HK-2 (cell line): ENCODE measurements at regions not wholly inside any gene's neighbourhood (a gene's known extent, or its start where the extent isn't known, plus 50 kb on each side); places are given as distances from the start of the nearest gene placed in this dataset.

Experiments used
- DNase-seq: peaks from one replicate; pipeline ENCODE4 v3.0.0-alpha.2; 2018; ENCODE audit not compliant: unreplicated experiment

GRCh38 chr6:23228439-23229024 is 659.2 kb downstream of the HDGFL1 start:
- no peak for DNase-seq

GRCh38 chr6:23243854-23244253 is 674.5 kb downstream of the HDGFL1 start:
- no peak for DNase-seq

- no peak for DNase-seq
Measured at GRCh38 chr6:23244300-23244699, 674.9 kb downstream of the HDGFL1 start.

- DNase-seq = no peak
Measured at GRCh38 chr6:23245572-23245971, 676.2 kb downstream of the HDGFL1 start.

- DNase-seq = no peak
Measured at GRCh38 chr6:23246896-23247295, 677.5 kb downstream of the HDGFL1 start.

- no peak for DNase-seq
Measured at GRCh38 chr6:23250556-23250955, 681.2 kb downstream of the HDGFL1 start.

- no peak for DNase-seq
Measured at GRCh38 chr6:23262864-23263263, 693.5 kb downstream of the HDGFL1 start.

GRCh38 chr6:23265270-23265669 is 695.9 kb downstream of the HDGFL1 start:
- DNase-seq = no peak

- DNase-seq = no peak
Measured at GRCh38 chr6:23266536-23266935, 697.2 kb downstream of the HDGFL1 start.

GRCh38 chr6:23267651-23268050 is 698.3 kb downstream of the HDGFL1 start:
- DNase-seq = no peak

GRCh38 chr6:23268348-23268747 is 699.0 kb downstream of the HDGFL1 start:
- no peak for DNase-seq

GRCh38 chr6:23269436-23269835 is 700.1 kb downstream of the HDGFL1 start:
- DNase-seq = no peak

GRCh38 chr6:23272536-23272935 is 703.2 kb downstream of the HDGFL1 start:
- DNase-seq = no peak

- DNase-seq = no peak
Measured at GRCh38 chr6:23277521-23278179, 708.3 kb downstream of the HDGFL1 start.

GRCh38 chr6:23278180-23278532 is 708.8 kb downstream of the HDGFL1 start:
- no peak for DNase-seq

GRCh38 chr6:23280437-23280836 is 711.1 kb downstream of the HDGFL1 start:
- no peak for DNase-seq

- DNase-seq = no peak
Measured at GRCh38 chr6:23282252-23283021, 713.1 kb downstream of the HDGFL1 start.

- no peak for DNase-seq
Measured at GRCh38 chr6:23293653-23294052, 724.3 kb downstream of the HDGFL1 start.

- DNase-seq = no peak
Measured at GRCh38 chr6:23301556-23301955, 732.2 kb downstream of the HDGFL1 start.

GRCh38 chr6:23302514-23302913 is 733.1 kb downstream of the HDGFL1 start:
- DNase-seq = no peak

- DNase-seq = no peak
Measured at GRCh38 chr6:23305325-23305943, 736.1 kb downstream of the HDGFL1 start.

- DNase-seq = no peak
Measured at GRCh38 chr6:23306251-23306950, 737.0 kb downstream of the HDGFL1 start.
